Esophagus muscularis mucosa (tissue), 4 donors: ENCODE measurements at regions not wholly inside any gene's neighbourhood (a gene's known extent, or its start where the extent isn't known, plus 50 kb on each side); places are given as distances from the start of the nearest gene placed in this dataset.

Source experiments
- DNase-seq: peaks from one replicate; pipeline ENCODE4 v3.0.0-alpha.2; 2017; ENCODE audit errors: extremely low spot score
- H3K27ac ChIP-seq, 4 donors: fragments of 200-600 bp; sonication (generic); replicated peaks in 1 of 4; 1 replicate in 3 of 4; 2 replicates in 1 of 4; pipeline ENCODE4 v1.5.1; 2016 to 2019; ENCODE audit warnings: mild to moderate bottlenecking in 1 of 4
- H3K27me3 ChIP-seq, 4 donors: fragments of 200-600 bp; sonication (generic); one replicate each; pipeline versions ENCODE4 v1.5.1 to v1.6.0; 2016 to 2019
- H3K36me3 ChIP-seq, 4 donors: fragments of 200-600 bp; sonication (generic); one replicate each; pipeline ENCODE4 v1.5.1; 2016 to 2019
- H3K4me1 ChIP-seq, 4 donors: fragments of 200-600 bp; sonication (generic); one replicate each; pipeline ENCODE4 v1.5.1; 2016 to 2019
- H3K4me3 ChIP-seq, 4 donors: fragments of 200-600 bp; sonication (generic); 1 replicate in 2 of 4; 2 replicates in 2 of 4; pipeline ENCODE4 v1.5.1; 2016 to 2019; ENCODE audit warnings: mild to moderate bottlenecking in 4 of 4, moderate library complexity in 1 of 4
- H3K9me3 ChIP-seq, 4 donors: fragments of 200-600 bp; sonication (generic); 1 replicate in 3 of 4; 2 replicates in 1 of 4; pipeline ENCODE4 v1.5.1; 2016 to 2019
- CTCF ChIP-seq, 3 experiments: fragments of 200-600 bp in 2 of 3; fragments of 450-650 bp in 1 of 3; sonication (generic) in 2 of 3; IDR thresholded peaks; one replicate each; pipeline ENCODE4 v1.5.1; 2017 to 2019; ENCODE audit warnings: antibody characterized with exemption in 3 of 3, mild to moderate bottlenecking in 2 of 3, moderate library complexity in 1 of 3
- EP300 ChIP-seq: sonication (generic); formaldehyde crosslinking; IDR thresholded peaks from one replicate; pipeline ENCODE4 v1.6.1; 2017; ENCODE audit warnings: antibody characterized with exemption
- POLR2A ChIP-seq: fragments of 450-650 bp; IDR thresholded peaks from one replicate; pipeline ENCODE4 v1.6.1; 2017; ENCODE audit warnings: antibody characterized with exemption, moderate library complexity, mild to moderate bottlenecking, low read depth
- POLR2AphosphoS5 ChIP-seq, 2 donors: sonication (generic); formaldehyde crosslinking; IDR thresholded peaks; one replicate each; pipeline ENCODE4 v1.6.1; 2017; ENCODE audit warnings: antibody characterized with exemption in 2 of 2
- WGBS: methylation state at CpG from one replicate; pipeline ENCODE4 v1.1.5; 2018; 5-methylcytosine and 5-hydroxymethylcytosine counted together
- intact Hi-C: fragments of 100-400 bp; cut with DNase I; formaldehyde crosslinking; loops from one replicate; pipeline ENCODE4 v1.15.1; 2023

- no peak overlapping the region for H3K4me3 ChIP-seq
- no peak for DNase-seq
- H3K27ac ChIP-seq = no peak overlapping the region
- no peaks in the 10 kb centered on the region for H3K36me3 ChIP-seq
- no peak for TF ChIP-seq POLR2A
- TF ChIP-seq EP300 = no peak
- TF ChIP-seq CTCF (IDR thresholded peaks at IDR 0.05) = no peak
- no peak for TF ChIP-seq POLR2AphosphoS5 (IDR thresholded peaks at IDR 0.05)
- H3K4me1 ChIP-seq = no peaks in the 10 kb centered on the region
- intact Hi-C loops = no loop called here
- no peaks in the 10 kb centered on the region for H3K9me3 ChIP-seq
- WGBS = 74% methylated on average over 17 of the region's 18 CpGs
- no peaks in the 10 kb centered on the region for H3K27me3 ChIP-seq
These were observed 373.0 kb downstream of the CTTN start for GRCh38 chr11:70771099-70771885.

GRCh38 chr11:70772950-70773349, 374.6 kb downstream of the CTTN start:
- WGBS = 88% methylated on average over 8 of the region's 8 CpGs
- no peaks in the 10 kb centered on the region for H3K4me1 ChIP-seq
- H3K27me3 ChIP-seq = no peaks in the 10 kb centered on the region
- intact Hi-C loops = no loop called here
- H3K4me3 ChIP-seq = no peak overlapping the region
- TF ChIP-seq POLR2AphosphoS5 (IDR thresholded peaks at IDR 0.05) (no peak), EP300 (no peak), POLR2A (no peak), CTCF (IDR thresholded peaks at IDR 0.05) (no peak)
- H3K27ac ChIP-seq = no peak overlapping the region
- H3K9me3 ChIP-seq = no peaks in the 10 kb centered on the region
- no peak for DNase-seq
- no peaks in the 10 kb centered on the region for H3K36me3 ChIP-seq

GRCh38 chr11:70775386-70776075, 377.2 kb downstream of the CTTN start:
- WGBS = 87% methylated on average over 12 of the region's 12 CpGs
- DNase-seq = no peak

GRCh38 chr11:70776914-70777532, 378.7 kb downstream of the CTTN start:
- no peak for DNase-seq
- Histone ChIP-seq H3K4me3 (no peak overlapping the region), H3K27me3 (no peaks in the 10 kb centered on the region), H3K9me3 (no peaks in the 10 kb centered on the region), H3K36me3 (no peaks in the 10 kb centered on the region), H3K27ac (no peak overlapping the region), H3K4me1 (peaks cover 0 to 11% (median 4%) of the 10 kb centered on the region in 4 donors)
- intact Hi-C loops = no loop called here
- TF ChIP-seq POLR2A (no peak), CTCF (IDR thresholded peaks at IDR 0.05) (no peak), EP300 (no peak)

More at GRCh38 chr11:70775386-70776075, 377.2 kb downstream of the CTTN start:
- no peaks in the 10 kb centered on the region for H3K9me3 ChIP-seq
- peaks cover 0 to 11% (median 4%) of the 10 kb centered on the region in 4 donors for H3K4me1 ChIP-seq
- intact Hi-C loops = no loop called here
- H3K27me3 ChIP-seq = no peaks in the 10 kb centered on the region
- TF ChIP-seq CTCF (IDR thresholded peaks at IDR 0.05) (no peak), EP300 (no peak), POLR2A (no peak), POLR2AphosphoS5 (IDR thresholded peaks at IDR 0.05) (no peak)
- H3K36me3 ChIP-seq = no peaks in the 10 kb centered on the region
- no peak overlapping the region for H3K27ac ChIP-seq
- H3K4me3 ChIP-seq = no peak overlapping the region
